ENCODE measurements at regions not wholly inside any gene's neighbourhood (a gene's known extent, or its start where the extent isn't known, plus 50 kb on each side); places are given as distances from the start of the nearest gene placed in this dataset.

DNA sequence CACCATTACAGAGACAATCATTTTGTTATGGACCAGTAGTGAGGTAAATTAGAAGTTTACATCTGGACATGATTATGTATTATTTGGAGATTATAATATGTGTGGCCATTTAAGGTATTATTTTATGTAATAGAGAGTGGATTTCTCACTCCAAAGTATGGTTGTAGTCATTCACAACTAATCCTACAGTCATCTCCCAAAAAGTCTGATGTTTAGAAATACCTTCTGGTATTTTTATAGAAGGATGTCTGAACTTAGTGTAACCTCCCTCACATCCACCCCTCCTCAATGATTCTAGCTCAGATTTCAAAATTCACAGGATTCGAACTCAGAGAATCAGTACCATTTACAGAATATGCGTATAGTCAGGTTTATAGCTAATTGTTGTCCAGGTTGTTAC lies 346.6 kb upstream of the MEIS2 start:
- H3K4me3 ChIP-seq (replicated peaks in 1 of 2; ENCODE audit: low read depth in 2 of 2, low read length in 2 of 2) = no peak overlapping the region
- no peak for DNase-seq (ENCODE audit: low read depth in 2 of 2)
- TF ChIP-seq, protein P1, sequence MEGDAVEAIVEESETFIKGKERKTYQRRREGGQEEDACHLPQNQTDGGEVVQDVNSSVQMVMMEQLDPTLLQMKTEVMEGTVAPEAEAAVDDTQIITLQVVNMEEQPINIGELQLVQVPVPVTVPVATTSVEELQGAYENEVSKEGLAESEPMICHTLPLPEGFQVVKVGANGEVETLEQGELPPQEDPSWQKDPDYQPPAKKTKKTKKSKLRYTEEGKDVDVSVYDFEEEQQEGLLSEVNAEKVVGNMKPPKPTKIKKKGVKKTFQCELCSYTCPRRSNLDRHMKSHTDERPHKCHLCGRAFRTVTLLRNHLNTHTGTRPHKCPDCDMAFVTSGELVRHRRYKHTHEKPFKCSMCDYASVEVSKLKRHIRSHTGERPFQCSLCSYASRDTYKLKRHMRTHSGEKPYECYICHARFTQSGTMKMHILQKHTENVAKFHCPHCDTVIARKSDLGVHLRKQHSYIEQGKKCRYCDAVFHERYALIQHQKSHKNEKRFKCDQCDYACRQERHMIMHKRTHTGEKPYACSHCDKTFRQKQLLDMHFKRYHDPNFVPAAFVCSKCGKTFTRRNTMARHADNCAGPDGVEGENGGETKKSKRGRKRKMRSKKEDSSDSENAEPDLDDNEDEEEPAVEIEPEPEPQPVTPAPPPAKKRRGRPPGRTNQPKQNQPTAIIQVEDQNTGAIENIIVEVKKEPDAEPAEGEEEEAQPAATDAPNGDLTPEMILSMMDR (IDR thresholded peaks at IDR 0.05; ENCODE audit: low read depth, low read length) = no peak

- TF ChIP-seq, protein P1 (IDR thresholded peaks at IDR 0.05; ENCODE audit: low read depth, low read length) = no peak
- no peak overlapping the region for H3K4me3 ChIP-seq (replicated peaks in 1 of 2; ENCODE audit: low read depth in 2 of 2, low read length in 2 of 2)
- no peak for DNase-seq (ENCODE audit: low read depth in 2 of 2)
Observed at GRCh38 chr15:37452498-37452897, 352.1 kb upstream of the MEIS2 start.

DNA sequence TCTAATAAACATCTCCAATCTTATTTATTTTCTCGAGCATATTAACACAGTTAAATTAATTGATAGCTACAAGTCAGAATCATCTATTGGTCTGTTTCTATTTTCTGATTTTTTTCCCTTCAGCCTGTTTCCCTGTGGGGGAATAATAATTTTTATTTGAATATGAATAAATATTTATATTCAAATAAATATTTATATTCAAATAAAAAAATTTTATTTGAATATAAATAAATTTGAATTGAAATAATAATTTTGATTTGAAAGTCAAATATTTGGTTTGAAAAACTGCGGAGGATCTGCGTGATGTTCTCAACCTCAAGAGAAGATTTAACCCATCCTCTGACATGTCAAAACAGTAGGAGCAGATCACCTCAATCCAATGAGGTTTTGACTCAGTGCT lies 380.1 kb upstream of the MEIS2 start:
- H3K4me3 ChIP-seq (replicated peaks in 1 of 2; ENCODE audit: low read depth in 2 of 2, low read length in 2 of 2) = no peak overlapping the region
- TF ChIP-seq, protein P1 (IDR thresholded peaks at IDR 0.05; ENCODE audit: low read depth, low read length) = no peak
- DNase-seq (ENCODE audit: low read depth in 2 of 2) = no peak

GRCh38 chr15:37481126-37481525 lies 380.8 kb upstream of the MEIS2 start:
- no peak for DNase-seq (ENCODE audit: low read depth in 2 of 2)
- TF ChIP-seq, protein P1 (IDR thresholded peaks at IDR 0.05; ENCODE audit: low read depth, low read length) = no peak
- no peak overlapping the region for H3K4me3 ChIP-seq (replicated peaks in 1 of 2; ENCODE audit: low read depth in 2 of 2, low read length in 2 of 2)

GRCh38 chr15:37483779-37484178 lies 383.4 kb upstream of the MEIS2 start:
- DNase-seq (ENCODE audit: low read depth in 2 of 2) = no peak
- no peak overlapping the region for H3K4me3 ChIP-seq (replicated peaks in 1 of 2; ENCODE audit: low read depth in 2 of 2, low read length in 2 of 2)
- TF ChIP-seq, protein P1 (IDR thresholded peaks at IDR 0.05; ENCODE audit: low read depth, low read length) = no peak

DNA sequence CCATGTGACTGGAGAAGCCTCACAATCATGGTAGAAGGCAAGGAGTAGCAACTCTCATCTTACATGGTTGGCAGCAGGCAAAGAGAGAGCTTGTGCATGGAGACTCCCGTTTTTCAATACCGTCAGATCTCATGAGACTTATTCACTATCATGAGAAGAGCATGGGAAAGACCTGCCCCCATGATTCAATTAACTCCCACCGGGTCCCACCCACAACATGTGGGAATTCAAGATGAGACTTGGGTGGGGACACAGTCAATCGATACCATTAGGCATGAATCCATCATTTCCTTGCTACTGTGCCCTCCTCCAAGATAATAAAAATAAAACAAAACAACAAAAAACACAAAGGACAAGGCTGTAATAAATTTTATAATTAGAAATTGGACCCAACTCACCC lies 384.7 kb upstream of the MEIS2 start:
- no peak overlapping the region for H3K4me3 ChIP-seq (replicated peaks in 1 of 2; ENCODE audit: low read depth in 2 of 2, low read length in 2 of 2)
- TF ChIP-seq, protein P1 (IDR thresholded peaks at IDR 0.05; ENCODE audit: low read depth, low read length) = no peak

DNA sequence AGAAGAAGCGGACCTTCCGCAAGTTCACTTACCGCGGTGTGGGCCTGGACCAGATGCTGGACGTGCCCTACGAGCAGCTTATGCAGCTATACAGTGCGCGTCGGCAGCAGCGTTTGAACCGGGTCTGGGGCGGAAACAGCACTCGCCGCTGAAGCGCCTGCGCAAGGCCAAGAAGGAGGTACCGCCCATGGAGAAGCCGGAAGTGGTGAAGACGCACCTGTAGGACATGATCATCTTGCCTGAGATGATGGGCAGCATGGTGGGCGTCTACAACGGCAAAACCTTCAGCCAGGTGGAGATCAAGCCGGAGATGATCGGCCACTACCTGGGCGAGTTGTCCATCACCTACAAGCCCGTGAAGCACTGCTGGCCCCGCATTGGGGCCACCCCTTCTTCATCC lies 390.4 kb upstream of the MEIS2 start:
- no peak for DNase-seq (ENCODE audit: low read depth in 2 of 2)
- TF ChIP-seq, protein P1 (IDR thresholded peaks at IDR 0.05; ENCODE audit: low read depth, low read length) = no peak

More for the DNA sequence above, 384.7 kb upstream of the MEIS2 start:
- no peak for DNase-seq (ENCODE audit: low read depth in 2 of 2)

More for the DNA sequence above, 390.4 kb upstream of the MEIS2 start:
- H3K4me3 ChIP-seq (replicated peaks in 1 of 2; ENCODE audit: low read depth in 2 of 2, low read length in 2 of 2) = no peak overlapping the region

Data from cardiac fibroblast (primary cell).